Testis (tissue), 2 donors: ENCODE measurements at regions not wholly inside any gene's neighbourhood (a gene's known extent, or its start where the extent isn't known, plus 50 kb on each side); places are given as distances from the start of the nearest gene placed in this dataset.

Source experiments
- DNase-seq: peaks from one replicate; pipeline ENCODE4 v3.0.0-alpha.2; 2019
- H3K27ac ChIP-seq, 2 donors: fragments of 200-600 bp; sonication (generic); one replicate each; pipeline ENCODE4 v1.5.1; 2019
- H3K27me3 ChIP-seq: fragments of 200-600 bp; sonication (generic); one replicate; pipeline ENCODE4 v1.5.1; 2019
- H3K36me3 ChIP-seq: fragments of 200-600 bp; sonication (generic); one replicate; pipeline ENCODE4 v1.5.1; 2017; ENCODE audit warnings: low read depth; ENCODE audit errors: missing control alignments
- H3K4me1 ChIP-seq: fragments of 200-600 bp; sonication (generic); one replicate; pipeline ENCODE4 v1.5.1; 2019
- H3K4me3 ChIP-seq, 2 donors: fragments of 200-600 bp; sonication (generic); one replicate each; pipeline ENCODE4 v1.5.1; 2017 to 2019
- H3K9me3 ChIP-seq: fragments of 200-600 bp; sonication (generic); one replicate; pipeline ENCODE4 v1.5.1; 2017
- POLR2A ChIP-seq: fragments of 450-650 bp; IDR thresholded peaks from one replicate; pipeline ENCODE4 v1.6.1; 2017; ENCODE audit warnings: antibody characterized with exemption, mild to moderate bottlenecking, moderate library complexity
- WGBS, 2 donors: methylation state at CpG; one replicate each; pipeline ENCODE4 v1.1.5; 2018; 5-methylcytosine and 5-hydroxymethylcytosine counted together
- intact Hi-C: fragments of 100-400 bp; cut with DNase I; formaldehyde crosslinking; loops from one replicate; pipeline ENCODE4 v1.15.1; 2023; ENCODE audit warnings: low total_unique reads
- TF ChIP-seq, protein P1 (sequence below), 3 experiments: fragments of 450-650 bp in 2 of 3; fragments of 200-600 bp in 1 of 3; sonication (generic) in 1 of 3; IDR thresholded peaks; one replicate each; pipeline ENCODE4 v1.5.1; 2016 to 2019; ENCODE audit warnings: antibody characterized with exemption in 3 of 3, mild to moderate bottlenecking in 2 of 3, moderate library complexity in 1 of 3

DNA sequence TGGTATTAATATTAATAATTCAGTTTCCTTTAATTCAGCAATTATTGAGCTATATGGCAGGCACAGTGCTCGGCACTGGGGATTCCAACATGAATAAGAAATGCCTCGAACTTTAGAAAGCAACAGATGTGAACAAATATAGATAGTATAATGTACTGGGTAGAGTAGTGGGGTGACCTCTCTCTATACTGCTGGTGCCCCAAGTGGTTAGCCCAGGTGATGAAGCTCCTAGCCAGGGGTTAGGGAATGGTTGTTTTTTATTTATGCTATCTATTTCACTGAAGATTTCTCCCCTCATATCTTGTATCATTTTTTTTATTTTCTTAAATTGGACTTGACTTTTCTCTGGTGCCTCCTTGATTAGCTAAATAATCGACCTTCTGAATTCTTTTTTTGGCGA, 62.1 kb downstream of the BHLHE40 start:
- H3K4me1 ChIP-seq = no peaks in the 10 kb centered on the region
- no peaks in the 10 kb centered on the region for H3K9me3 ChIP-seq
- TF ChIP-seq POLR2A = no peak
- TF ChIP-seq, protein P1, sequence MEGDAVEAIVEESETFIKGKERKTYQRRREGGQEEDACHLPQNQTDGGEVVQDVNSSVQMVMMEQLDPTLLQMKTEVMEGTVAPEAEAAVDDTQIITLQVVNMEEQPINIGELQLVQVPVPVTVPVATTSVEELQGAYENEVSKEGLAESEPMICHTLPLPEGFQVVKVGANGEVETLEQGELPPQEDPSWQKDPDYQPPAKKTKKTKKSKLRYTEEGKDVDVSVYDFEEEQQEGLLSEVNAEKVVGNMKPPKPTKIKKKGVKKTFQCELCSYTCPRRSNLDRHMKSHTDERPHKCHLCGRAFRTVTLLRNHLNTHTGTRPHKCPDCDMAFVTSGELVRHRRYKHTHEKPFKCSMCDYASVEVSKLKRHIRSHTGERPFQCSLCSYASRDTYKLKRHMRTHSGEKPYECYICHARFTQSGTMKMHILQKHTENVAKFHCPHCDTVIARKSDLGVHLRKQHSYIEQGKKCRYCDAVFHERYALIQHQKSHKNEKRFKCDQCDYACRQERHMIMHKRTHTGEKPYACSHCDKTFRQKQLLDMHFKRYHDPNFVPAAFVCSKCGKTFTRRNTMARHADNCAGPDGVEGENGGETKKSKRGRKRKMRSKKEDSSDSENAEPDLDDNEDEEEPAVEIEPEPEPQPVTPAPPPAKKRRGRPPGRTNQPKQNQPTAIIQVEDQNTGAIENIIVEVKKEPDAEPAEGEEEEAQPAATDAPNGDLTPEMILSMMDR (IDR thresholded peaks at IDR 0.05) = no peak
- no peak overlapping the region for H3K27ac ChIP-seq
- H3K27me3 ChIP-seq = no peaks in the 10 kb centered on the region
- DNase-seq = no peak
- H3K36me3 ChIP-seq = no peaks in the 10 kb centered on the region
- no peak overlapping the region for H3K4me3 ChIP-seq
- 57 to 60% methylated on average over 4 of the region's 4 CpGs for WGBS, 2 donors
- intact Hi-C loops = no loop called here

DNA sequence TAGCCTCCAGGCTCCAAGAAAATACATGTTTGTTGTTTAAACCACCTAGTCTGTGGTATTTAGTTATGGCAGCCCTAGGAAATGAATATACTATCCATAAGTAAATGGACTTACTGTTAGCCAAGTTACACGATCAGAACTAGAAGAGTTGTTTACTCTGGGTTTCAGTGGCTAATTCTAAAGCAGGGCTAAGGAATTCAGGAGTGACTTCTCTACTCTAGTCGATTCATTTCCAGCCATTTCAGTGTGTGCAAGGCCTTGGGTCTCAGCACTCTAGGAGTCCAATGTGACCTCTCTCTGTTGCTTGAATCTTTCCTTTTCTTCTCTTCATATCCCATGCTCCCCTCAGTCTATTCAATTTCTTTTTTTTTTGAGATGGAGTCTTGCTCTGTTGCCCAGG, 66.7 kb downstream of the BHLHE40 start:
- 84 to 87% methylated on average over 2 of the region's 2 CpGs for WGBS, 2 donors
- no peak overlapping the region for H3K27ac ChIP-seq
- DNase-seq = no peak
- no peaks in the 10 kb centered on the region for H3K4me1 ChIP-seq
- H3K9me3 ChIP-seq = no peaks in the 10 kb centered on the region
- intact Hi-C loops = no loop called here
- TF ChIP-seq, protein P1 (IDR thresholded peaks at IDR 0.05) = no peak
- TF ChIP-seq POLR2A = no peak
- H3K27me3 ChIP-seq = no peaks in the 10 kb centered on the region
- no peaks in the 10 kb centered on the region for H3K36me3 ChIP-seq
- no peak overlapping the region for H3K4me3 ChIP-seq

DNA sequence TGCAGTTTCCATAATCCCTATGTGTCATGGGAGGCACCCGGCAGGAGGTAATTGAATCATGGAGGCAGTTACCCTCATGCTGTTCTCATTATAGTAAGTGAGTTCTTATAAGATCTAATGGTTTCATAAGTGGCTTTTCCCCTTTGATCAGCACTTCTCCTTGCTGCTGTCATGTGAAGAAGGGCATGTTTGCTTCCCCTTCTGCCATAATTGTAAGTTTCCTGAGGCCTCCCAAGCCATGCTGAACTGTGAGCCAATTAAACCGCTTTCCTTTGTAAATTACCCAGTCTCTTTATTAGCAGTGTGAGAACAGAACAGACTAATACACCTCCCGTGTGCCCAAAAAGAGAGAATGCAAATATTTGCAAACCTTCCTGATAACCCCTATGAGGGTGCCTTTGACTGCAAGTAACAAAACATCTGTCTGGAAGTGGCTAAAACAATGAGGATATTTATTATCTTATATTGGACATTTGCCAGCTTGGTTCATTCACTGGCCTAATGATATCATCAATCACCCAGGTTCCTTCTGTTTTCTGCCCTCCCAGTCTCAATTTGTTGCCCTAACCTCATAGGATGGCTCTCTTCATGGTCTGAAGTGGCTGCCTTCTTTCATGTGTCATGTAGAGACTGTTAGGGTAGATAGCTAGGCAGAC, 68.7 kb downstream of the BHLHE40 start:
- DNase-seq = no peak
- 76 to 84% methylated on average over 3 of the region's 3 CpGs for WGBS, 2 donors
- no peaks in the 10 kb centered on the region for H3K27me3 ChIP-seq
- intact Hi-C loops = no loop called here
- no peaks in the 10 kb centered on the region for H3K36me3 ChIP-seq
- H3K27ac ChIP-seq = no peak overlapping the region
- no peak for TF ChIP-seq POLR2A
- TF ChIP-seq, protein P1 (IDR thresholded peaks at IDR 0.05) = no peak
- H3K4me1 ChIP-seq = no peaks in the 10 kb centered on the region
- no peaks in the 10 kb centered on the region for H3K9me3 ChIP-seq
- H3K4me3 ChIP-seq = no peak overlapping the region

DNA sequence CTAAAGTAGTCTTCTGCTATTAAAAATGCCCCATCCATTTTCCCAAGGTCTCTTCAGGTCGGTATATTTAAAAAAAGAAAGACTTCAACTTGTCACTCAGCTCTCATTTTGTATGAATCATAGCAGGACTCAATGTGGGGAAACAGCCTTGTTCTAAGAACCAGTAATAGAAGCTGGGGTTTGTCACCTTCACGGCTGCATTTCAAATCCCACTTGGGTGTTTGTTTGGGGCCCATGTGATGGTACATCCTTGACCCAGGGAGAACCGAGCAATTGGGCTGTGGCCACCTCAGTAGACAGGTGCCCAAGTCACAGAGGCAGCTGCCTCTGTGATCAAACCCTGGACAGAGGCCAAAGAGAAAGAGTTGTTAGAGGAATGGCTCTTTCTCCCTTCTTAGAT, 70.3 kb upstream of the ARL8B start:
- Histone ChIP-seq H3K4me1 (no peaks in the 10 kb centered on the region), H3K4me3 (no peak overlapping the region), H3K27me3 (no peaks in the 10 kb centered on the region), H3K27ac (no peak overlapping the region), H3K36me3 (no peaks in the 10 kb centered on the region), H3K9me3 (no peaks in the 10 kb centered on the region)
- intact Hi-C loops = no loop called here
- DNase-seq = no peak
- WGBS, 2 donors = 72 to 83% methylated on average over 3 of the region's 3 CpGs
- no peak for TF ChIP-seq POLR2A
- TF ChIP-seq, protein P1 (IDR thresholded peaks at IDR 0.05) = no peak

DNA sequence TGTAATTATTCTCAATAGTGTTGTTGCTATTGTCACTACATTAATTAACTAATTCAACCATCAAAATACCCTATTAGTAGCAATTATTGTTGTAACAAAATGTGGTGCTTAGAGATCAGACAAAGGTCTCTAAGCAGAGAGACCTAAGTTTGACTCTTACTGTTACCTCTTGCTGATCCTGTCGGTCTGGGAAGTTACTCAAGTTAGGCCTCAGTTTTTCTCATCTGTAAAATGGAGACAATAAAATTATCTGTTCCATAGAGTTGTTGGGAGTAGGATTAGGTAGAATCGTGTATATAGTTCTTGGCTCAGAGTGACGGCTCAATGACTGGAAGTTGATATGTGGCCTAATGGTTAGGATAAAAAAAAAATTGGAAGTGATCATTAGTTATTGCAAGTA, 69.8 kb upstream of the ARL8B start:
- no peaks in the 10 kb centered on the region for H3K36me3 ChIP-seq
- no peaks in the 10 kb centered on the region for H3K4me1 ChIP-seq
- 88 to 94% methylated on average over 3 of the region's 3 CpGs for WGBS, 2 donors
- H3K9me3 ChIP-seq = no peaks in the 10 kb centered on the region
- H3K27ac ChIP-seq = no peak overlapping the region
- no peak overlapping the region for H3K4me3 ChIP-seq
- TF ChIP-seq, protein P1 (IDR thresholded peaks at IDR 0.05) = no peak
- no peak for TF ChIP-seq POLR2A
- DNase-seq = no peak
- intact Hi-C loops = no loop called here
- H3K27me3 ChIP-seq = no peaks in the 10 kb centered on the region
